CD4-positive, alpha-beta memory T cell (primary cell): ENCODE measurements at regions not wholly inside any gene's neighbourhood (a gene's known extent, or its start where the extent isn't known, plus 50 kb on each side); places are given as distances from the start of the nearest gene placed in this dataset.

Experiments used
- CTCF ChIA-PET: fragments of 350-600 bp; sonication (Branson Sonifier 250); formaldehyde crosslinking; loops from one replicate; lab custom pipeline; 2021; ENCODE audit warnings: inconsistent platforms; ENCODE audit not compliant: partially characterized antibody; lab: Charles Lee
- POLR2A ChIA-PET: fragments of 350-600 bp; sonication (Branson Sonifier 250); formaldehyde crosslinking; loops from one replicate; lab custom pipeline; 2021; ENCODE audit not compliant: partially characterized antibody; lab: Charles Lee
- DNase-seq, 5 donors: peaks; one replicate each; pipeline versions ENCODE4 v3.0.0 to v3.0.0-alpha.2; 2020 to 2022; ENCODE audit warnings: mixed read lengths in 1 of 5
- H3K27ac ChIP-seq: one replicate; pipeline ENCODE4 v1.7.0; 2013; ENCODE audit warnings: low read depth, low read length
- H3K27me3 ChIP-seq: 2 replicates; pipeline ENCODE4 v1.7.0; 2013; ENCODE audit warnings: mild to moderate bottlenecking, low read length, moderate library complexity; ENCODE audit not compliant: insufficient read depth
- H3K36me3 ChIP-seq: 2 replicates; pipeline ENCODE4 v1.7.0; 2013; ENCODE audit warnings: mild to moderate bottlenecking, low read length, moderate library complexity; ENCODE audit not compliant: insufficient read depth
- H3K4me1 ChIP-seq: 2 replicates; pipeline ENCODE4 v1.7.0; 2013; ENCODE audit warnings: mild to moderate bottlenecking, low read length, moderate library complexity; ENCODE audit not compliant: insufficient read depth
- H3K4me3 ChIP-seq, 2 donors: one replicate each; pipeline ENCODE4 v1.7.0; 2013; ENCODE audit warnings: low read length in 2 of 2, mild to moderate bottlenecking in 1 of 2
- H3K9me3 ChIP-seq, 2 donors: one replicate each; pipeline ENCODE4 v1.7.0; 2013; ENCODE audit warnings: low read length in 2 of 2, control low read depth in 1 of 2; ENCODE audit not compliant: control insufficient read depth in 1 of 2
- H3K27ac Mint-ChIP-seq, 7 donors: one replicate each; pipeline ENCODE4 v1.8.0; 2020 to 2021; ENCODE audit warnings: mixed read lengths in 7 of 7, mild to moderate bottlenecking in 6 of 7, inconsistent platforms in 3 of 7, moderate library complexity in 3 of 7
- H3K27me3 Mint-ChIP-seq, 2 donors: one replicate each; pipeline ENCODE4 v1.8.0; 2020 to 2021; ENCODE audit warnings: mixed read lengths in 2 of 2
- H3K36me3 Mint-ChIP-seq, 2 donors: one replicate each; pipeline ENCODE4 v1.8.0; 2020 to 2021; ENCODE audit warnings: mixed read lengths in 2 of 2, inconsistent platforms in 1 of 2, mild to moderate bottlenecking in 1 of 2
- H3K4me1 Mint-ChIP-seq, 4 donors: one replicate each; pipeline ENCODE4 v1.8.0; 2020 to 2021; ENCODE audit warnings: mixed read lengths in 4 of 4, mild to moderate bottlenecking in 1 of 4
- H3K4me3 Mint-ChIP-seq, 8 donors: one replicate each; pipeline ENCODE4 v1.8.0; 2020 to 2021; ENCODE audit warnings: mixed read lengths in 8 of 8, mild to moderate bottlenecking in 7 of 8, moderate library complexity in 6 of 8, inconsistent platforms in 3 of 8
- H3K9me3 Mint-ChIP-seq, 8 donors: one replicate each; pipeline ENCODE4 v1.8.0; 2020 to 2021; ENCODE audit warnings: mixed read lengths in 8 of 8, mild to moderate bottlenecking in 5 of 8, inconsistent platforms in 3 of 8, moderate library complexity in 1 of 8
- intact Hi-C: fragments of 100-400 bp; cut with micrococcal nuclease; formaldehyde crosslinking; loops from one replicate; pipeline ENCODE4 v1.15.1; 2023

- POLR2A ChIA-PET = no interaction called here
- Mint-ChIP-seq H3K27ac (no peak overlapping the region), H3K27me3 (no peaks in the 10 kb centered on the region), H3K4me1 (no peaks in the 10 kb centered on the region), H3K4me3 (no peak overlapping the region), H3K36me3 (no peaks in the 10 kb centered on the region), H3K9me3 (peaks cover 0 to 8% (median 2%) of the 10 kb centered on the region in 8 donors)
- Histone ChIP-seq H3K27me3 (no peaks in the 10 kb centered on the region), H3K27ac (no peak overlapping the region), H3K4me3 (no peak overlapping the region), H3K4me1 (no peaks in the 10 kb centered on the region), H3K36me3 (no peaks in the 10 kb centered on the region), H3K9me3 (no peaks in the 10 kb centered on the region)
- no peak for DNase-seq
- intact Hi-C loops = no loop called here
- CTCF ChIA-PET = interaction anchor here (1.6 kb wide), 1 partner anchor 9 kb away, joined by 4 read pairs; no protein-coding TSS in a partner anchor
Observed at GRCh38 chr2:187876554-187876953, 322.3 kb upstream of the TFPI start.

- no peak overlapping the region for H3K4me3 ChIP-seq
- Mint-ChIP-seq H3K4me3 (no peak overlapping the region), H3K27me3 (no peaks in the 10 kb centered on the region), H3K36me3 (no peaks in the 10 kb centered on the region), H3K9me3 (peaks cover 0 to 8% (median 2%) of the 10 kb centered on the region in 8 donors), H3K27ac (no peak overlapping the region), H3K4me1 (no peaks in the 10 kb centered on the region)
- no peaks in the 10 kb centered on the region for H3K36me3 ChIP-seq
- no peak overlapping the region for H3K27ac ChIP-seq
- no peaks in the 10 kb centered on the region for H3K27me3 ChIP-seq
- POLR2A ChIA-PET = no interaction called here
- H3K4me1 ChIP-seq = no peaks in the 10 kb centered on the region
- intact Hi-C loops = no loop called here
- no peak for DNase-seq
- CTCF ChIA-PET = no interaction called here
- H3K9me3 ChIP-seq = no peaks in the 10 kb centered on the region
Observed at GRCh38 chr2:187877391-187877790, 323.2 kb upstream of the TFPI start.

GRCh38 chr2:187878112-187878511, 323.9 kb upstream of the TFPI start:
- Histone ChIP-seq H3K27me3 (no peaks in the 10 kb centered on the region), H3K4me3 (no peak overlapping the region), H3K9me3 (no peaks in the 10 kb centered on the region), H3K36me3 (no peaks in the 10 kb centered on the region), H3K4me1 (no peaks in the 10 kb centered on the region), H3K27ac (no peak overlapping the region)
- H3K4me1 Mint-ChIP-seq = no peaks in the 10 kb centered on the region
- ChIA-PET POLR2A (no interaction called here), CTCF (no interaction called here)
- no peaks in the 10 kb centered on the region for H3K27me3 Mint-ChIP-seq
- H3K36me3 Mint-ChIP-seq = no peaks in the 10 kb centered on the region
- H3K4me3 Mint-ChIP-seq = no peak overlapping the region
- peaks cover 0 to 8% (median 2%) of the 10 kb centered on the region in 8 donors for H3K9me3 Mint-ChIP-seq
- H3K27ac Mint-ChIP-seq = no peak overlapping the region
- intact Hi-C loops = no loop called here
- DNase-seq = no peak

- CTCF ChIA-PET = no interaction called here
- no peak overlapping the region for H3K27ac Mint-ChIP-seq
- no peaks in the 10 kb centered on the region for H3K4me1 Mint-ChIP-seq
- H3K9me3 Mint-ChIP-seq = peaks cover 0 to 8% (median 2%) of the 10 kb centered on the region in 8 donors
- H3K4me3 ChIP-seq = no peak overlapping the region
- POLR2A ChIA-PET = no interaction called here
- no peak overlapping the region for H3K4me3 Mint-ChIP-seq
- no peak overlapping the region for H3K27ac ChIP-seq
- DNase-seq = no peak
- H3K27me3 ChIP-seq = no peaks in the 10 kb centered on the region
- H3K36me3 Mint-ChIP-seq = no peaks in the 10 kb centered on the region
- intact Hi-C loops = no loop called here
- no peaks in the 10 kb centered on the region for H3K27me3 Mint-ChIP-seq
- no peaks in the 10 kb centered on the region for H3K9me3 ChIP-seq
- no peaks in the 10 kb centered on the region for H3K4me1 ChIP-seq
- H3K36me3 ChIP-seq = no peaks in the 10 kb centered on the region
Observed at GRCh38 chr2:187879491-187879890, 325.3 kb upstream of the TFPI start.

- intact Hi-C loops = no loop called here
- CTCF ChIA-PET = no interaction called here
Observed at GRCh38 chr2:187884003-187884402, 329.8 kb upstream of the TFPI start.

GRCh38 chr2:187890690-187891089, 336.5 kb upstream of the TFPI start:
- Histone ChIP-seq H3K9me3 (no peaks in the 10 kb centered on the region), H3K4me1 (no peaks in the 10 kb centered on the region), H3K27me3 (no peaks in the 10 kb centered on the region), H3K36me3 (no peaks in the 10 kb centered on the region), H3K27ac (no peak overlapping the region), H3K4me3 (no peak overlapping the region)
- DNase-seq = no peak
- Mint-ChIP-seq H3K27ac (no peak overlapping the region), H3K9me3 (peaks cover 0 to 3% (median 0%) of the 10 kb centered on the region in 8 donors), H3K27me3 (no peaks in the 10 kb centered on the region), H3K4me3 (no peak overlapping the region), H3K4me1 (no peaks in the 10 kb centered on the region), H3K36me3 (no peaks in the 10 kb centered on the region)
- CTCF ChIA-PET = no interaction called here
- POLR2A ChIA-PET = no interaction called here
- intact Hi-C loops = no loop called here

More at GRCh38 chr2:187884003-187884402, 329.8 kb upstream of the TFPI start:
- Mint-ChIP-seq H3K27ac (no peak overlapping the region), H3K9me3 (peaks cover 0 to 7% (median 2%) of the 10 kb centered on the region in 8 donors), H3K4me1 (no peaks in the 10 kb centered on the region), H3K4me3 (no peak overlapping the region), H3K36me3 (no peaks in the 10 kb centered on the region), H3K27me3 (no peaks in the 10 kb centered on the region)
- H3K4me1 ChIP-seq = no peaks in the 10 kb centered on the region
- no peak for DNase-seq
- no peak overlapping the region for H3K4me3 ChIP-seq
- POLR2A ChIA-PET = no interaction called here
- no peaks in the 10 kb centered on the region for H3K27me3 ChIP-seq
- H3K27ac ChIP-seq = no peak overlapping the region
- H3K9me3 ChIP-seq = no peaks in the 10 kb centered on the region
- no peaks in the 10 kb centered on the region for H3K36me3 ChIP-seq

GRCh38 chr2:187900021-187900420, 345.8 kb upstream of the TFPI start:
- H3K36me3 Mint-ChIP-seq = no peaks in the 10 kb centered on the region
- no peak overlapping the region for H3K4me3 Mint-ChIP-seq
- Histone ChIP-seq H3K36me3 (no peaks in the 10 kb centered on the region), H3K4me3 (no peak overlapping the region), H3K27ac (no peak overlapping the region), H3K4me1 (no peaks in the 10 kb centered on the region), H3K9me3 (no peaks in the 10 kb centered on the region), H3K27me3 (no peaks in the 10 kb centered on the region)
- peaks cover 0 to 10% (median 0%) of the 10 kb centered on the region in 8 donors for H3K9me3 Mint-ChIP-seq
- no peak overlapping the region for H3K27ac Mint-ChIP-seq
- POLR2A ChIA-PET = no interaction called here
- H3K27me3 Mint-ChIP-seq = no peaks in the 10 kb centered on the region
- no peaks in the 10 kb centered on the region for H3K4me1 Mint-ChIP-seq
- intact Hi-C loops = no loop called here
- CTCF ChIA-PET = no interaction called here
- DNase-seq = no peak

- Mint-ChIP-seq H3K27me3 (no peaks in the 10 kb centered on the region), H3K4me1 (no peaks in the 10 kb centered on the region), H3K27ac (no peak overlapping the region), H3K9me3 (peaks cover 0 to 7% (median 0%) of the 10 kb centered on the region in 8 donors), H3K4me3 (no peak overlapping the region), H3K36me3 (no peaks in the 10 kb centered on the region)
- no peaks in the 10 kb centered on the region for H3K27me3 ChIP-seq
- no peak overlapping the region for H3K4me3 ChIP-seq
- H3K36me3 ChIP-seq = no peaks in the 10 kb centered on the region
- no peaks in the 10 kb centered on the region for H3K9me3 ChIP-seq
- ChIA-PET POLR2A (no interaction called here), CTCF (no interaction called here)
- H3K4me1 ChIP-seq = no peaks in the 10 kb centered on the region
- intact Hi-C loops = no loop called here
- DNase-seq = no peak
- H3K27ac ChIP-seq = no peak overlapping the region
Observed at GRCh38 chr2:187906021-187906420, 351.8 kb upstream of the TFPI start.
